ENCODE measurements at regions not wholly inside any gene's neighbourhood (a gene's known extent, or its start where the extent isn't known, plus 50 kb on each side); places are given as distances from the start of the nearest gene placed in this dataset.

- no peak for TF ChIP-seq CTCF (conservative IDR thresholded peaks at IDR 0.05)
- no peak for TF ChIP-seq EZH2 (IDR thresholded peaks at IDR 0.05; ENCODE audit: low read depth)
Observed at GRCh38 chr14:22243971-22244581, 344.9 kb downstream of the DAD1 start.

All from PC-9 (cell line).